H1 (cell line): ENCODE measurements at regions not wholly inside any gene's neighbourhood (a gene's known extent, or its start where the extent isn't known, plus 50 kb on each side); places are given as distances from the start of the nearest gene placed in this dataset.

Experiments used
- EZH2 ChIP-seq: fragments of 200-600 bp; sonication (generic); IDR thresholded peaks from 2 replicates; pipeline ENCODE4 v1.7.1; 2012; ENCODE audit warnings: low read depth, mild to moderate bottlenecking, moderate library complexity, low read length, inconsistent platforms; ENCODE audit not compliant: severe bottlenecking
- POLR2AphosphoS5 ChIP-seq: IDR thresholded peaks from 2 replicates; pipeline ENCODE4 v1.6.1; 2011; ENCODE audit warnings: low read depth, low read length

GRCh38 chr16:55030944-55031343 lies 100.3 kb downstream of the IRX5 start:
- no peak for TF ChIP-seq EZH2
- TF ChIP-seq POLR2AphosphoS5 = no peak
